ENCODE measurements at regions not wholly inside any gene's neighbourhood (a gene's known extent, or its start where the extent isn't known, plus 50 kb on each side); places are given as distances from the start of the nearest gene placed in this dataset.

DNA sequence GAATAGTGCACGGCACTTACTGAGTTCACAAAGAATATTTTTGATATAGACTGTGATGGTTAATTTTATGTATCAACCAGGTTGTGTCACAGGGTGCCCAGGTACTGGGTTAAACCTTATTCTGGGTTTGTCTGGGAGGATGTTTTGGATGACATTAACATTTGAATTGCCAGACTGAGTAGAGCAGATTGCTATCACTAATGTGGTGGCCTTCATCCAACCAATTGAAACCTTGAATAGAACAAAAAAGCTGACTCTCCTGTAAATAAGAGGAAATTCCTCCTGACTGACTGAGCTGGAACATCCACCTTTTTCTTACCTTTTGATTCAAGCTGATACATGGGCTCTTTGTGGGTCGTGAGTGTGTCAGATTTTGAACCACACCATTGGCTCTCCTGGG is 1424.4 kb upstream of the MIR17HG start:
- no peak for TF ChIP-seq EZH2 (IDR thresholded peaks at IDR 0.05; ENCODE audit: borderline replicate concordance)
- no peak for TF ChIP-seq CTCF (IDR thresholded peaks at IDR 0.05; ENCODE audit: poor library complexity)
- no peak for TF ChIP-seq EZH2phosphoT487 (IDR thresholded peaks at IDR 0.05; ENCODE audit: low read depth, severe bottlenecking, unreplicated experiment)
- WGBS (ENCODE audit: low lambda C conversion rate, missing lambda C conversion rate), result 90% methylated on average over 2 of the region's 2 CpGs
- no peaks in the 10 kb centered on the region for H4K20me1 ChIP-seq (ENCODE audit: insufficient read depth, poor library complexity, severe bottlenecking)
- H3K9me3 ChIP-seq (ENCODE audit: low read depth), result no peaks in the 10 kb centered on the region
- H3K4me2 ChIP-seq, result no peak overlapping the region
- DNase-seq (ENCODE audit: low spot score), result no peak
- no peaks in the 10 kb centered on the region for H3K4me1 ChIP-seq (ENCODE audit: insufficient read depth)
- no peak overlapping the region for H3K27ac ChIP-seq
- H3K36me3 ChIP-seq (replicated peaks; ENCODE audit: insufficient read depth, low read depth), result no peaks in the 10 kb centered on the region
- H2AFZ ChIP-seq, result no peak overlapping the region
- no peaks in the 10 kb centered on the region for H3K9me2 ChIP-seq (replicated peaks; ENCODE audit: insufficient read depth)
- no peaks in the 10 kb centered on the region for H3K27me3 ChIP-seq
- no peak overlapping the region for H3K4me3 ChIP-seq
- H3K79me2 ChIP-seq, result no peaks in the 10 kb centered on the region

DNA sequence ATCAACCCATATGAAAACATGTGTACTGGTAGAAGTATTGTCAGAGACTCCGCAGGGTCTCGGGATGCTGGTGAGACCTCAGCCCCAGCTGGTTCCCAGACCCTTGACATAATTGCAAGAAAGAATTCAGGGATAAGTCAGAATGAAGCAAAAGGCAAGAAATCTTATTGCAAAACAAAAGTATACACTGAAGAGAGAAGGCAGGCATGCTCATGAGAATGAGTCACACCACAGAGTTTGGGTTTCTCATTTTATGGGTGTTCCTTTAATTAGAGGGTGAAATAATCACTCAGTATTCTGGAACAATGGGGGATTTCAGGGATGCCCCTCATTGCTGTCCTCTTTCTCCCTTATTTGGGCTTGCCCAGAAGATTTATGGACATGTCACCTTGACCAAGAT is 1423.8 kb upstream of the MIR17HG start:
- DNase-seq (ENCODE audit: low spot score), result no peak
- Histone ChIP-seq H4K20me1 (ENCODE audit: insufficient read depth, poor library complexity, severe bottlenecking) (no peaks in the 10 kb centered on the region), H3K4me2 (no peak overlapping the region), H3K9me3 (ENCODE audit: low read depth) (no peaks in the 10 kb centered on the region), H3K4me1 (ENCODE audit: insufficient read depth) (no peaks in the 10 kb centered on the region), H3K27me3 (no peaks in the 10 kb centered on the region), H3K9me2 (replicated peaks; ENCODE audit: insufficient read depth) (no peaks in the 10 kb centered on the region), H3K27ac (no peak overlapping the region), H2AFZ (no peak overlapping the region), H3K36me3 (replicated peaks; ENCODE audit: insufficient read depth, low read depth) (no peaks in the 10 kb centered on the region), H3K79me2 (no peaks in the 10 kb centered on the region), H3K4me3 (no peak overlapping the region)
- WGBS (ENCODE audit: low lambda C conversion rate, missing lambda C conversion rate), result 88% methylated on average over 2 of the region's 2 CpGs
- TF ChIP-seq EZH2 (IDR thresholded peaks at IDR 0.05; ENCODE audit: borderline replicate concordance), result no peak

- WGBS (ENCODE audit: low lambda C conversion rate, missing lambda C conversion rate), result 45% methylated on average over 2 of the region's 2 CpGs
- Histone ChIP-seq H3K36me3 (replicated peaks; ENCODE audit: insufficient read depth, low read depth) (no peaks in the 10 kb centered on the region), H3K4me3 (no peak overlapping the region), H4K20me1 (ENCODE audit: insufficient read depth, poor library complexity, severe bottlenecking) (no peaks in the 10 kb centered on the region), H3K4me1 (ENCODE audit: insufficient read depth) (no peaks in the 10 kb centered on the region), H3K4me2 (no peak overlapping the region), H3K79me2 (no peaks in the 10 kb centered on the region), H3K27me3 (no peaks in the 10 kb centered on the region), H3K9me3 (ENCODE audit: low read depth) (no peaks in the 10 kb centered on the region), H2AFZ (no peak overlapping the region), H3K9me2 (replicated peaks; ENCODE audit: insufficient read depth) (no peaks in the 10 kb centered on the region), H3K27ac (no peak overlapping the region)
- TF ChIP-seq EZH2phosphoT487 (IDR thresholded peaks at IDR 0.05; ENCODE audit: low read depth, severe bottlenecking, unreplicated experiment) (no peak), CTCF (IDR thresholded peaks at IDR 0.05; ENCODE audit: poor library complexity) (peak; percentile 58)
- DNase-seq (ENCODE audit: low spot score), result peak; percentile 31
These were observed 1422.4 kb upstream of the MIR17HG start for GRCh38 chr13:89925107-89925506.

DNA sequence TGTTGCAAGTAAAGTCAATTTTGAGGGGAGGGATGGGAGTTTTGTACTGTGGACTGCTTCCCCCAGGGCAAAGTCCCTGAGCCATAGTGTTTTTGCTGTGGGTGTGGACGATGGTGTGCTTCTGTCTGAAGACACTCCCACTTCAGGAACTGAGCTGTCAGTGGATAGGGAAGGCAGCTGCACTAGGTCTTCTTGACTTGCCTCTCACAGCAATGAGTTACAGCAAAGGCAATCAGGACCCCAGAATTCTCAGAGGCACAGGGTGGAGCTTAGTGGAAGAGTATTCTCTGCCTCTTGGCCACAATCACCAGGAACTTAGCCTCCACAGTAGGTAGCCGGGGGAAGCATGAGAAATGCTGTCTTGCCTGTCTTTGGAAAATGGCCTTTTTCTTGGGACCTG is 1416.6 kb upstream of the MIR17HG start:
- H3K4me3 ChIP-seq, result no peak overlapping the region
- peak overlapping the region; percentile 46 for H3K4me2 ChIP-seq
- H2AFZ ChIP-seq, result peak overlapping the region; percentile 26
- TF ChIP-seq EZH2 (IDR thresholded peaks at IDR 0.05; ENCODE audit: borderline replicate concordance), result no peak
- TF ChIP-seq EZH2phosphoT487 (IDR thresholded peaks at IDR 0.05; ENCODE audit: low read depth, severe bottlenecking, unreplicated experiment), result no peak
- H3K9me3 ChIP-seq (ENCODE audit: low read depth), result no peaks in the 10 kb centered on the region
- WGBS (ENCODE audit: low lambda C conversion rate, missing lambda C conversion rate), result 53% methylated on average over 2 of the region's 2 CpGs
- no peaks in the 10 kb centered on the region for H3K4me1 ChIP-seq (ENCODE audit: insufficient read depth)
- no peak overlapping the region for H3K27ac ChIP-seq
- H3K36me3 ChIP-seq (replicated peaks; ENCODE audit: insufficient read depth, low read depth), result no peaks in the 10 kb centered on the region
- DNase-seq (ENCODE audit: low spot score), result peak; percentile 41
- H3K79me2 ChIP-seq, result no peaks in the 10 kb centered on the region
- H3K27me3 ChIP-seq, result no peaks in the 10 kb centered on the region
- H4K20me1 ChIP-seq (ENCODE audit: insufficient read depth, poor library complexity, severe bottlenecking), result no peaks in the 10 kb centered on the region
- no peaks in the 10 kb centered on the region for H3K9me2 ChIP-seq (replicated peaks; ENCODE audit: insufficient read depth)
